Lower leg skin (tissue), 4 donors: ENCODE measurements at regions not wholly inside any gene's neighbourhood (a gene's known extent, or its start where the extent isn't known, plus 50 kb on each side); places are given as distances from the start of the nearest gene placed in this dataset.

ENCODE experiments used
- DNase-seq, 2 donors: peaks; one replicate each; pipeline ENCODE4 v3.0.0-alpha.2; 2019; ENCODE audit warnings: low spot score in 2 of 2
- H3K4me3 ChIP-seq: fragments of 200-600 bp; sonication (generic); 2 replicates; pipeline ENCODE4 v1.5.1; 2017; ENCODE audit warnings: mild to moderate bottlenecking, low read depth; ENCODE audit not compliant: poor library complexity, severe bottlenecking
- CTCF ChIP-seq, 3 donors: fragments of 450-650 bp; IDR thresholded peaks; one replicate each; pipeline ENCODE4 v1.5.1; 2016; ENCODE audit warnings: antibody characterized with exemption in 3 of 3, mild to moderate bottlenecking in 3 of 3, moderate library complexity in 2 of 3
- POLR2A ChIP-seq, 2 donors: fragments of 450-650 bp; IDR thresholded peaks; one replicate each; pipeline ENCODE4 v1.6.1; 2016 to 2017; ENCODE audit warnings: antibody characterized with exemption in 2 of 2, mild to moderate bottlenecking in 1 of 2, moderate library complexity in 1 of 2
- WGBS, 2 donors: methylation state at CpG; one replicate each; pipeline ENCODE4 v1.1.5; 2018; 5-methylcytosine and 5-hydroxymethylcytosine counted together
- intact Hi-C: fragments of 100-400 bp; cut with DNase I; formaldehyde crosslinking; loops from one replicate; pipeline ENCODE4 v1.15.0; 2023; ENCODE audit warnings: low total_unique reads

DNA sequence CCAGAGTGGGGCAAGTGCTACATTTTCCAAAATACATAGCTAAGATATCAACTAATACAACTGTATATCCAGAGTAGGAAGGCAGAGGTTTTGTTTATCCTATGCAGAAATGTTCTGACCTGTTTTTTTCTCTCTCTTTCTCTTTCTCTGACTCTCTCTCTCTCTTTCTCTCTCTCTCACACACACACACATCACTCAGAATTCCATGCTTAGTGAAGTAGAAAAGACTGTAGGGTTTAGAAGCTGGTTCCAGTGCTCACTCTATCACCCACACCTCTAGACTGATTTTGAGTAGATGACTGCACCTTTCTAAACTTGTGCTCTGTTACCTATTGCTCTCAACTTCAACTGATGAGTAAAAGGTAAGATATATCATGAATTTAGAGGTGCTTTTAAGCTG is 356.7 kb downstream of the LRIG3 start:
- intact Hi-C loops: no loop called here
- H3K4me3 ChIP-seq: no peak overlapping the region
- no peak for TF ChIP-seq CTCF (IDR thresholded peaks at IDR 0.05)
- no peak for TF ChIP-seq POLR2A (IDR thresholded peaks at IDR 0.05)
- no peak for DNase-seq

DNA sequence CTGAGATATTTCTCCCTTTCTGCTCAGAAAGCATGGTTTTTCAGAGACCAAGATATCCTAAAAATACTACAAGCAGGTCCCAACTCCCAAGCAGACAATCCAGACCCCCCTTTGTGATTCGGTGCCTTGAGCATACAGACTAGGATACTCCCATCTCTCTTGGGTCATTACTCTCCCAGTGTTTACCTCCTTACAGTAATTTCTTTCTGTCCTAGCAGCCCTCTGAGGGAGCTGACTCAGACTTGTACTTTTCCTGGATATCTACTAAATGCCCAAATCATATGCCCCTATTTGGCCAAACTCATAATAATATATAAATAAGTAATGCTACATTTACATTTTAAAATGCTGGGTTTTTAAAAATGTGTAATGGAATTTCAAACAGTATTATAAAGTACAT is 355.6 kb downstream of the LRIG3 start:
- intact Hi-C loops: no loop called here
- no peak overlapping the region for H3K4me3 ChIP-seq
- 55 to 68% methylated on average over 1 of the region's 1 CpG for WGBS, 2 donors
- TF ChIP-seq POLR2A (IDR thresholded peaks at IDR 0.05): no peak
- TF ChIP-seq CTCF (IDR thresholded peaks at IDR 0.05): no peak
- DNase-seq: no peak

GRCh38 chr12:58566599-58566998 is 353.7 kb downstream of the LRIG3 start:
- TF ChIP-seq CTCF (IDR thresholded peaks at IDR 0.05): no peak
- no peak for TF ChIP-seq POLR2A (IDR thresholded peaks at IDR 0.05)
- intact Hi-C loops: no loop called here
- WGBS, 2 donors: 84 to 89% methylated on average over 3 of the region's 3 CpGs
- no peak for DNase-seq
- no peak overlapping the region for H3K4me3 ChIP-seq

DNA sequence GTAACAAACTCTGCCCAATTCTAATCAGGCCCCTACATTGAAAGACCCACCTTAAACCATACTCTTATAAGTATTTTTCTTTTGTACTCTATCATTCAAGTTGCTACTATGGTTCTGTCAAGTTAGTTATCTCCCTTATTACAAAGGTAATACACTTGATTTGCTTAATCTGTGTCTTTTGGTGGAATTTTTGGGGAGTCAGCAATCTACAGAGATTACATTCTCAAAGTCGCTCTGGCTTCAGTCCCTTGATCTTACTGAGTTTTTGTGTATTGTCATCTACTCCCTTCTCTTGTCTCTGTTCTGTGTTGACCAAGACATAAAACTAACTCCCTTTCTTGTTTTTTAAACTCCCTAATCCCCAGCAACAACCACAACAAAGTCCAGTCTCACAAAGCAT is 353.1 kb downstream of the LRIG3 start:
- no peak overlapping the region for H3K4me3 ChIP-seq
- intact Hi-C loops: no loop called here
- TF ChIP-seq POLR2A (IDR thresholded peaks at IDR 0.05) (no peak), CTCF (IDR thresholded peaks at IDR 0.05) (no peak)
- WGBS, 2 donors: 92 to 95% methylated on average over 1 of the region's 1 CpG
- DNase-seq: no peak

DNA sequence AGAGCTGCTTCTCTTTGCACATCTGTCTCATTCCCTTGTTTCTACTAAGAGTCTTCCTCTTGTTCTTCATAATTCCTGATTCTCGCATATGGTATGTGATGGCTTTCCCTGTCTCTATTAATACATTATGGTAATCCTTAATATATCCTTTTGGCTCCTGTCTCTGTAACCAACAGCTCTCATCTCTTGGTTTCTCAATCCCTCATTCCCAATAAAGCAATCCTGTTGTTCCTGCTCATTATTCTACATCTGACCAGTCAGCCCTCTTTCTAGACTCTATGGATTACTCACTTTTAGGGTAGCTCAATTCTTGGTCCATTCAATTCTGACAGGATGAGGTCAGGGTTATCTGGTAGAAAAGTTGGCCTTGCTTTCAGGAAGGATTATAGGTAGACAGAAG is 349.9 kb downstream of the LRIG3 start:
- TF ChIP-seq POLR2A (IDR thresholded peaks at IDR 0.05) (no peak), CTCF (IDR thresholded peaks at IDR 0.05) (no peak)
- no peak overlapping the region for H3K4me3 ChIP-seq
- 97 to 100% methylated on average over 1 of the region's 1 CpG for WGBS, 2 donors
- intact Hi-C loops: no loop called here
- no peak for DNase-seq

GRCh38 chr12:58575256-58575655 is 345.0 kb downstream of the LRIG3 start:
- intact Hi-C loops: no loop called here
- no peak for TF ChIP-seq POLR2A (IDR thresholded peaks at IDR 0.05)
- TF ChIP-seq CTCF (IDR thresholded peaks at IDR 0.05): no peak
- DNase-seq: no peak
- no peak overlapping the region for H3K4me3 ChIP-seq
- WGBS, 2 donors: 56 to 61% methylated on average over 5 of the region's 5 CpGs
